PFSK-1 (cell line): ENCODE measurements at regions not wholly inside any gene's neighbourhood (a gene's known extent, or its start where the extent isn't known, plus 50 kb on each side); places are given as distances from the start of the nearest gene placed in this dataset.

Experiments
- FOXP2 ChIP-seq: optimal IDR thresholded peaks from 2 replicates; pipeline ENCODE3; 2011; ENCODE audit warnings: borderline replicate concordance, control low read depth, inconsistent platforms; ENCODE audit not compliant: insufficient read depth; ENCODE audit errors: extremely low read length, extremely low read depth
- POLR2AphosphoS5 ChIP-seq: IDR thresholded peaks from 2 replicates; pipeline ENCODE4 v1.6.1; 2012; ENCODE audit warnings: low read depth, mild to moderate bottlenecking, control low read depth, low read length, moderate library complexity
- REST ChIP-seq, 2 experiments: IDR thresholded peaks; 2 replicates each; pipeline versions ENCODE4 v1.6.1 to v1.8.0; 2011 to 2012; ENCODE audit warnings: low read depth in 2 of 2, low read length in 2 of 2, control low read depth in 1 of 2, inconsistent platforms in 1 of 2, mild to moderate bottlenecking in 1 of 2, moderate library complexity in 1 of 2; ENCODE audit not compliant: insufficient read depth in 1 of 2
- SIN3A ChIP-seq: IDR thresholded peaks from 2 replicates; pipeline ENCODE4 v1.6.1; 2012; ENCODE audit warnings: mild to moderate bottlenecking, low read length, moderate library complexity, borderline replicate concordance; ENCODE audit not compliant: insufficient read depth
- TAF1 ChIP-seq: IDR thresholded peaks from 2 replicates; pipeline ENCODE4 v1.6.1; 2012; ENCODE audit warnings: low read length, control low read depth, borderline replicate concordance; ENCODE audit not compliant: insufficient read depth

- no peak for TF ChIP-seq POLR2AphosphoS5
- TF ChIP-seq SIN3A = no peak
- no peak for TF ChIP-seq REST (IDR thresholded peaks at IDR 0.05; ENCODE audit: insufficient read depth in 1 of 2, low read depth in 2 of 2, low read length in 2 of 2)
- no peak for TF ChIP-seq FOXP2
- TF ChIP-seq TAF1 = no peak
Measured at GRCh38 chr13:50595196-50595595, 248.3 kb downstream of the DLEU7 start.

GRCh38 chr13:50596156-50596555 is 247.3 kb downstream of the DLEU7 start:
- TF ChIP-seq SIN3A (no peak), TAF1 (no peak), FOXP2 (no peak), REST (IDR thresholded peaks at IDR 0.05; ENCODE audit: insufficient read depth in 1 of 2, low read depth in 2 of 2, low read length in 2 of 2) (no peak), POLR2AphosphoS5 (no peak)

- TF ChIP-seq SIN3A (no peak), FOXP2 (no peak), TAF1 (no peak), POLR2AphosphoS5 (no peak), REST (IDR thresholded peaks at IDR 0.05; ENCODE audit: insufficient read depth in 1 of 2, low read depth in 2 of 2, low read length in 2 of 2) (no peak)
Measured at GRCh38 chr13:50596776-50597203, 246.7 kb downstream of the DLEU7 start.

- TF ChIP-seq POLR2AphosphoS5 (no peak), SIN3A (no peak), TAF1 (no peak)
Measured at GRCh38 chr13:50598338-50598737, 245.2 kb downstream of the DLEU7 start.

- TF ChIP-seq FOXP2 = no peak
- TF ChIP-seq POLR2AphosphoS5 = no peak
- TF ChIP-seq REST (IDR thresholded peaks at IDR 0.05; ENCODE audit: insufficient read depth in 1 of 2, low read depth in 2 of 2, low read length in 2 of 2) = no peak
- TF ChIP-seq SIN3A = no peak
- TF ChIP-seq TAF1 = no peak
Measured at GRCh38 chr13:50599046-50599445, 244.4 kb downstream of the DLEU7 start.

- TF ChIP-seq FOXP2 = no peak
- TF ChIP-seq TAF1 = no peak
- TF ChIP-seq REST (IDR thresholded peaks at IDR 0.05; ENCODE audit: insufficient read depth in 1 of 2, low read depth in 2 of 2, low read length in 2 of 2) = no peak
- no peak for TF ChIP-seq SIN3A
- no peak for TF ChIP-seq POLR2AphosphoS5
Measured at GRCh38 chr13:50599927-50600326, 243.6 kb downstream of the DLEU7 start.
